Anterior cingulate cortex (tissue), 58 donors: ENCODE measurements at regions not wholly inside any gene's neighbourhood (a gene's known extent, or its start where the extent isn't known, plus 50 kb on each side); places are given as distances from the start of the nearest gene placed in this dataset.
"Not testable (repeated sequence)": the region's sequence is repeated elsewhere in the genome, so short reads cannot be mapped to it uniquely, and the experiment has no call there.

Experiments used
- DNase-seq, 58 donors: peaks; one replicate each; lab custom pipeline; 2025; lab: John Stamatoyannopoulos, UW

- DNase-seq: peak in 3 of 58 donors; percentile 4 to 24 (median 12)
Observed at GRCh38 chr16:85213926-85214675, 101.8 kb upstream of the CIBAR2 start.

GRCh38 chr16:85215478-85216118, 103.3 kb upstream of the CIBAR2 start:
- DNase-seq: no peak

GRCh38 chr16:85216522-85217375, 104.5 kb upstream of the CIBAR2 start:
- DNase-seq: peak in 6 of 58 donors; percentile 9 to 45 (median 25)

DNA sequence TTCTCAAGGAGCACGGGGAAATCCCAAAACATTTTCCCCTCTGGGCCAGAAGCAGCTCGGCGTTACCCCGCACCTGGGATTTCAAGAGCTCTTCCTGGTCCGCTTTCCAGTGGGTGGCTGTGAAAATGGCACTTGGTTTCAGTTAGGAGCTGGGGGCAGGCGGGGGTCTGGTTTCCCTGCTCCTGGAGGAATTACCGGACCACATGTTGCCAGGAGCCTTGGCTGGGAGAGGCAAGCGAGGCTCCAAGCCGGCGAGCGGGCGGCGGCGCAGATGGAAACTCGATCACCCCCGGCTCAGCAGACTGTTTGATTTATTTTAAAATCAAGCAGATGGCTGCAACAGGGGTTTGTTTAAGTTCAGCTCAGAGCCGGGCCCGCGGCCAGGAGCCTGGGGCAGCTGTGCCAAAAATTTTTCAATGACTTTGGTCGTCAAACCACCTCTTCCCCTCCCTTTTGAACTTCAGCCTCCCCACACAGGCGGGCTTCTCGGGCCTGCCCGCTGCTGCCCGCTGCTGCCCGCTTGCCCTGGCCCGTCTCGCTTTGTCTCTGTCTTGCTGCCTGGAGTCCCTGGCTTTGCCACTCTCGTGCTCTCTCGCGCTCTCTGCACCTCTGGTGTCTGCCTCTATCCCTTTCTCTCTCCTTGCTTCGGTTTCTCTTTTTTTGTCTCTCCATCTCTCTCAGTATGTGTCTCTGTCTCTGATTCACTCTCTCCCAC, 108.0 kb upstream of the CIBAR2 start:
- peak in 55 of 58 donors; percentile 17 to 83 (median 62) for DNase-seq

DNA sequence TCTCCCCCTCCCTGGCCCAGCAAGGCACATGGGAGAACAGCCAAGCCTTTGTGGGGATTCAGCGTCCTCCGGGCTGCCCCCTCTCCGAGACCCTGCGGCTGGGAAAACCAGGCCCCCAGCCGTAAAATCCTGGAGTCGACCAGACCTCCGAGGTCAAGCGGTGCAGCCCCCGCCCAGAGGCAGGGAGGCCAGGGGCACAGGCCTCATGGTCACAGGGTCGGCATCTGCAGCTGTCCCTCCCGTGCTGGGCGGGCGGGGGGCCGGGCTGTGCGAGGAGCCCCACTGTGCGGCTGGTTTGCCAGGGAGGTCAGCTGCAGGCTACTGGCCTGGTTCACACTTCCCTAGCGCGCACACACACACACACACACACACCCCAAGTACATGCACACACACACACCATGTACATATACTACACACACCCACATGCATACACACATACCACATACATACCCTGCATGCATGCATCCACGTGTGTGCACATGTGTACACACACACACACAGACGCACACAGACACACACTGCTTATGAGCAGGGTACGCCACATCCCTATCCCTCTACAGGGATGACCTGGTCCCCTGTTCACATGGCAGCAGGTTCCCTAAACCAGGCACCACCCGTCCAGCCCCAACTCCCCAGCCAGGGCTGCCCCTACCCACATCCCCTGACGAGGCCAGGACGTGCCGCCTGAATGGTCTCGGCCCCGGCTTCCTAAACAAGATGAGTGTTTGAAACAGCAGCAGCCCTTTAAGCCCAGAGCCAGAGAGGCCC, 108.9 kb upstream of the CIBAR2 start:
- no peak for DNase-seq

DNA sequence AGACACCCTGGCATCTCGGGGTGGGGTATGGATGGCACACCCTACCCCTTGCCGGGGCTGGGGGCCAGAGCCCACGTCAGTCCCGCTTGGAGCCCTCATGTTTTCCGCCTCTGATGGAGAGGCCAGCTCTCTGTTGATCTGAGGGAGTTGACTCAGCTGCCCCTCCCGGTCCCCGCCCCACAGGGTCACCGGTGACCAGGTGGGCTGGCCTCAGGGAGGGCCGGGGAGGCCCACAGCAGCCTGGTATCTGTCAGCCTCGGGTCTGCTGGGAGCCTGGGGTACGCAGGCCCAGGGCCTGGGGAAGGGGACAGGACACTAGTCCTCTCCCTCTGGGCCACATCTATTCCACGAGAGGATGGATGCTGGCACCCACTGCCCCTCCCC, 109.5 kb upstream of the CIBAR2 start:
- no peak for DNase-seq

- DNase-seq: peak in 2 of 58 donors; percentile 8 to 11
Observed at GRCh38 chr16:85222155-85222863, 110.0 kb upstream of the CIBAR2 start.

GRCh38 chr16:85225257-85225656, 113.0 kb upstream of the CIBAR2 start:
- no peak for DNase-seq

DNA sequence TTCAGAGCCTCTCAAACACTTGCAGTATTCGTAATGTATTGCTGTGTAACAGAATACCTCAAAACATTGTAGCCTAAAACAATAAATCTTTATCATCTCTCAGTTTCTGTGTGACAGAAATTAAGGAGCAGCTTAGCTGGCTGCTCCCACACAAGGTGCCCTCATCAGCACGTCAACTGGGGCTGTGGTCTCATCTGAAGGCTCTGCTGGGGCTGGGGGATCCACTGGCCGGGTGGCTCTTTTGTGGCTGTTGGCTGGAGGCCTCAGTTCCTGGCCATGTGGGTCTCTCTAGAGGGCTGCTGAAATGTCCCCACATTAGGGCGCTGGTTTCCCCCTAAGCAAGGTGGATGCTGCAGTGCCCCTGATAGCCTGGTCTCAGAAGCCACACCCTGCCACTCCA, 113.4 kb upstream of the CIBAR2 start:
- DNase-seq: no peak

GRCh38 chr16:85227084-85227945, 115.0 kb upstream of the CIBAR2 start:
- DNase-seq: no peak

DNA sequence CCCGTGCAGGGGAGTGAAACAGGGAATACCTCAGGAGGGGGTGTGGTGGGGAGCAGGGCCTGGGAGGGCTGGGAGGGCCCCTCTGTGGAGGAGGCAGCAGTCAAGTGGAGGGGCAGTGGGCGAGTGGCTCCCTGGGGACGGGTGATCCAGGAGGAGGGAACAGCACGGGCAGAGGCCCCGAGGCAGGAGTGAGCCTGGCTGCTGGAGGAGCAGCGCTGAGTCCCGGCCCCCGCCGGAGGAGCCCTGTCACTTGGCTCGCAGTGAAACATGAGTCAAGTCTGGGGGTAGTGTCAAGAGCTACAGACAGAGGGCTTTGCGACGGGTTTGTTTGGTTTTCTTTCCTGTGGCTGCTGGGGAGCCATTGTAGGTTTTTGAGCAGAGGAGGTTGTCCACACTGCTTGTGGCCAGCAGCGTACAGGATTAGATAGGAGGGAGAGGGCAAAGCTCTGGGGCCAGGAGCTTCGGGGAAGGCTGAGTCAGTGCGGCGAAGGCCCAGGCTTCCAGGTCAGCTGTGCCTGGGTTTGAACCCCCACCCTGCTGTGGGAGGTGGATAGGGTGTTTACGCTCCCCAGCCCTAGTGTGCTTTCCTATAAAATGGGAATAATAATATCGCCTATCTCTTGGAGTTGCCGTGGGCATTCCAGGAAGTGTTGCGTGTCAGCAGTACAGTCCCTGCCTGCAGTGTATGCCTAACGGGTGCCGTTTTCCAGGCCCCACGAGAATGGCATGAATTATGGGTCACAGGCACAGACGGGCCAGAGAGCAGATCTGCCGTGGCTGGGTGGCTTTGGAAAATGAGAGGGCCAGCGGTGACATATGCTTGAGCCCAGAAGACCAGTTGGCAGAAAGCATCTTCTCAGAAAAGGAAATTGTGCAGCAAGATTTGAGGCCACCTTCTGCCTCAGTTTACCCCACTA, 115.9 kb upstream of the CIBAR2 start:
- DNase-seq: peak in 1 of 58 donors; percentile 12

GRCh38 chr16:85228970-85229430, 116.7 kb upstream of the CIBAR2 start:
- DNase-seq: peak in 1 of 58 donors; percentile 60

GRCh38 chr16:85229869-85230462, 117.7 kb upstream of the CIBAR2 start:
- DNase-seq: peak in 3 of 58 donors; percentile 21 to 28 (median 23)

DNA sequence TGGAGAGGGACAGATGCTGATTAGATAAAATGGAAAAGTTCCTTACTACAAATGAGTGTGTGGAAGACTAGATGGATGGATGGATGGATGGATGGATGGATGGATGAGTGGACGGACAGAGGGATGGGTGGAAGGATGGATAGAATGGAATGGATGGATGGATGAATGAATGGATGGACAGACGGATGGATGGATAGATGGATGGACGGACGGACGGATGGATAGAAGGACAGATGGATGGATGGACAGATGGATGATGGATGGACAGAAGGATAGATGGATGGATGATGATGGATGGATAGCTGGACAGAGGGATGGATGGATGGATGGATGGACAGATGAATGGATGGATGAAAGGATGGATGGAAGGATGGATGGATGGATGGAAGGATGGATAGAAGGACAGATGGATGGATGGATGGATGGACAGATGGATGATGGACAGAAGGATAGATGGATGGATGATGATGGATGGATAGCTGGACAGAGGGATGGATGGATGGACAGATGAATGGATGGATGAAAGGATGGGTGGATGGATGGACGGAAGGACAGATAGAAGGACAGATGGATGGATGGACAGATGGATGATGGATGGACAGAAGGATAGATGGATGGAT, 118.6 kb upstream of the CIBAR2 start:
- DNase-seq: not testable (repeated sequence)

GRCh38 chr16:85231959-85232358, 119.7 kb upstream of the CIBAR2 start:
- DNase-seq: no peak
